Natural killer cell (primary cell): ENCODE measurements at regions not wholly inside any gene's neighbourhood (a gene's known extent, or its start where the extent isn't known, plus 50 kb on each side); places are given as distances from the start of the nearest gene placed in this dataset.

Experiments
- ATAC-seq, 3 donors: fragments of 150-1000 bp in 2 of 3; fragments of 200-7000 bp in 1 of 3; cut with Tn5 transposase; 1 replicate in 1 of 3; 2 replicates in 2 of 3; pipeline ENCODE4 v1.10.0; 2021; ENCODE audit warnings: mild to moderate bottlenecking in 2 of 3, moderate library complexity in 2 of 3
- DNase-seq, 2 donors: peaks; one replicate each; pipeline versions ENCODE4 v3.0.0 to v3.0.0-alpha.2; 2013 to 2021; ENCODE audit warnings: mixed read lengths in 1 of 2
- H3K27ac ChIP-seq: one replicate; pipeline ENCODE4 v1.5.1; 2013; ENCODE audit warnings: mild to moderate bottlenecking, low read length
- H3K27me3 ChIP-seq: one replicate; pipeline ENCODE4 v1.6.1; 2013; ENCODE audit warnings: low read length; ENCODE audit not compliant: control insufficient read depth, insufficient read depth
- H3K36me3 ChIP-seq: one replicate; pipeline ENCODE4 v1.6.1; 2013; ENCODE audit warnings: low read length; ENCODE audit not compliant: control insufficient read depth, insufficient read depth
- H3K4me1 ChIP-seq: one replicate; pipeline ENCODE4 v1.6.1; 2013; ENCODE audit warnings: low read length; ENCODE audit not compliant: control insufficient read depth, insufficient read depth
- H3K4me3 ChIP-seq: one replicate; pipeline ENCODE4 v1.5.1; 2013; ENCODE audit warnings: low read length
- H3K9me3 ChIP-seq: one replicate; pipeline ENCODE4 v1.6.1; 2013; ENCODE audit warnings: low read length; ENCODE audit not compliant: control insufficient read depth, insufficient read depth
- H3K27ac Mint-ChIP-seq, 2 donors: one replicate each; pipeline ENCODE4 v1.8.0; 2022; ENCODE audit warnings: mild to moderate bottlenecking in 2 of 2, mixed read lengths in 2 of 2, moderate library complexity in 1 of 2
- H3K27me3 Mint-ChIP-seq, 2 donors: one replicate each; pipeline ENCODE4 v1.8.0; 2022; ENCODE audit warnings: low read depth in 2 of 2, mixed read lengths in 2 of 2
- H3K36me3 Mint-ChIP-seq: one replicate; pipeline ENCODE4 v1.8.0; 2022; ENCODE audit warnings: mixed read lengths
- H3K4me1 Mint-ChIP-seq, 2 donors: one replicate each; pipeline ENCODE4 v1.8.0; 2022; ENCODE audit warnings: mixed read lengths in 2 of 2
- H3K4me3 Mint-ChIP-seq: one replicate; pipeline ENCODE4 v1.8.0; 2022; ENCODE audit warnings: mild to moderate bottlenecking, moderate library complexity, mixed read lengths
- H3K9me3 Mint-ChIP-seq, 2 donors: one replicate each; pipeline ENCODE4 v1.8.0; 2022; ENCODE audit warnings: mixed read lengths in 2 of 2
- CTCF ChIP-seq: fragments of 200-600 bp; IDR thresholded peaks from one replicate; pipeline ENCODE4 v1.8.0; 2022; ENCODE audit warnings: antibody characterized with exemption
- WGBS: methylation state at CpG from one replicate; pipeline ENCODE4 v1.1.7; 2013; ENCODE audit warnings: missing lambda C conversion rate; ENCODE audit not compliant: insufficient coverage; 5-methylcytosine and 5-hydroxymethylcytosine counted together
- intact Hi-C: fragments of 100-400 bp; cut with micrococcal nuclease; formaldehyde crosslinking; loops from one replicate; pipeline ENCODE4 v1.14.2; 2022

- H3K4me3 Mint-ChIP-seq = no peak overlapping the region
- peaks cover 0 to 3% of the 10 kb centered on the region in 2 donors for H3K9me3 Mint-ChIP-seq
- no peaks in the 10 kb centered on the region for H3K36me3 Mint-ChIP-seq
- Histone ChIP-seq H3K27me3 (no peaks in the 10 kb centered on the region), H3K9me3 (no peaks in the 10 kb centered on the region), H3K27ac (no peak overlapping the region), H3K36me3 (no peaks in the 10 kb centered on the region), H3K4me3 (no peak overlapping the region), H3K4me1 (no peaks in the 10 kb centered on the region)
- no peaks in the 10 kb centered on the region for H3K4me1 Mint-ChIP-seq
- no peak for ATAC-seq
- intact Hi-C loops = no loop called here
- no peak overlapping the region for H3K27ac Mint-ChIP-seq
- no peaks in the 10 kb centered on the region for H3K27me3 Mint-ChIP-seq
- TF ChIP-seq CTCF = no peak
- no peak for DNase-seq
These were observed 936.7 kb upstream of the CITED2 start for GRCh38 chr6:140311146-140311545.

DNA sequence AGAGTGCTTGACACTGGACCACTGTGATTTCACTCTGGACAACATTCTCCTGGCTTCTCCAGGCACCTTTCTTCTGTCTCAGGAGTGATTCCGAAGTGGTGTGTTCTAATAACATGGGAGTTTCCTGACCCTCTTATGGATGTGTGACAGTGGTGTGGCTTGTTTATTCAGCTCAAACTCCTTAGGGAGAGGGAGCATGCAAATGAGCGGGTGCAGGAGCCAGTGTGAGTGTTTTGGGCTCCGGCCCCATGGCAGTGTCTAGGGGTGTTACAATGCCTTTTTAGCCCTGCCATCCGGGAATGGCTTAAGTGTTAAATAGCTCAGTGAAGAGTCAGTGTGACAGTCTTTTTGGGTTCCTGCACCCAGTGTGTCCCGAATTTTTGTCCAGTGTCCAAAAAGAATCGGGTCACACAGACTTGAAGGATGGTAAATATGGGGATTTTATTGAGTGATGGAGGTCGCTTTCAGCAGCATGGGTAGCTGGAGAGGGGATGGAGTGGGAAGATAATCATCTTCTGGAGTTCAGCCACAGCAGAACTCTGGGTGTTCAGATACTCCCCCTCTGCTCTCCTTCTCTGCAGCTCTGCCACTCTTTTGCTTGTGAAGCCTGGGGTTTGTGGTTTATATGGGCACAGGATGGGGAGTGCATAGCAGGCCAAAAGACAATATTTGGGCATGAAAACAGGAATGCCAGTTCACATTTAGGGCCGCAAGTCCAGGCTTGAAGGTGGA, 928.9 kb upstream of the CITED2 start:
- Histone ChIP-seq H3K4me3 (no peak overlapping the region), H3K4me1 (no peaks in the 10 kb centered on the region)

GRCh38 chr6:140300331-140300730, 925.9 kb upstream of the CITED2 start:
- H3K27ac Mint-ChIP-seq = no peak overlapping the region
- H3K4me3 ChIP-seq = no peak overlapping the region
- WGBS = 50% methylated on average over 1 of the region's 1 CpG
- no peak overlapping the region for H3K27ac ChIP-seq
- no peaks in the 10 kb centered on the region for H3K4me1 Mint-ChIP-seq
- ATAC-seq (no peak), DNase-seq (no peak)
- H3K9me3 Mint-ChIP-seq = peaks cover 2 to 6% of the 10 kb centered on the region in 2 donors
- no peak overlapping the region for H3K4me3 Mint-ChIP-seq
- no peaks in the 10 kb centered on the region for H3K27me3 ChIP-seq
- H3K4me1 ChIP-seq = no peaks in the 10 kb centered on the region
- no peaks in the 10 kb centered on the region for H3K36me3 ChIP-seq
- intact Hi-C loops = no loop called here
- no peaks in the 10 kb centered on the region for H3K27me3 Mint-ChIP-seq
- no peak for TF ChIP-seq CTCF
- H3K36me3 Mint-ChIP-seq = no peaks in the 10 kb centered on the region
- H3K9me3 ChIP-seq = no peaks in the 10 kb centered on the region

More for the DNA sequence above, 928.9 kb upstream of the CITED2 start:
- no peaks in the 10 kb centered on the region for H3K9me3 ChIP-seq
- no peaks in the 10 kb centered on the region for H3K36me3 ChIP-seq
- intact Hi-C loops = no loop called here
- no peak overlapping the region for H3K27ac Mint-ChIP-seq
- no peak overlapping the region for H3K4me3 Mint-ChIP-seq
- no peak for TF ChIP-seq CTCF
- DNase-seq = no peak
- ATAC-seq = no peak
- no peaks in the 10 kb centered on the region for H3K4me1 Mint-ChIP-seq
- H3K27ac ChIP-seq = no peak overlapping the region
- no peaks in the 10 kb centered on the region for H3K36me3 Mint-ChIP-seq
- H3K9me3 Mint-ChIP-seq = peaks cover 0 to 3% of the 10 kb centered on the region in 2 donors
- 81% methylated on average over 8 of the region's 8 CpGs for WGBS
- H3K27me3 Mint-ChIP-seq = no peaks in the 10 kb centered on the region
- H3K27me3 ChIP-seq = no peaks in the 10 kb centered on the region

DNA sequence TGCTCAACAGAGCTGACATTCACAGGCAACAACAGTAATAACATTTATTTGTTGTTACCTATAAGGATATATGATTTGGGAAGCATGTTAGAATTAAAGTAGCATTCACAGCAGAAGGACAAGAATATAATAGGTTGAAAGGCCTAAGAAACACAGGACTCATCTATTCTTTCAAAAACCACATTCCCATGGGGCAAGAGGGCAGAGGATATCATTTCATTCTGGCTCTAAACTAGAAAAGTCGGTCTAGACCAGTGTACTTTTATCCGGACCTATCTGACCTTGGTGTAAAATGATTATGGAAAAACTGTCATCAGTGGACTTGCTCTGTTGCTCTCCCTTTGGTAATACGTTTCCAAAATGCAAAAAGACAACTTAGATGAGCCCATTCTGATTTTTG, 914.7 kb upstream of the CITED2 start:
- H3K27me3 ChIP-seq = no peaks in the 10 kb centered on the region
- H3K4me1 Mint-ChIP-seq = no peaks in the 10 kb centered on the region
- no peak overlapping the region for H3K4me3 ChIP-seq
- no peaks in the 10 kb centered on the region for H3K36me3 ChIP-seq
- H3K36me3 Mint-ChIP-seq = no peaks in the 10 kb centered on the region
- no peaks in the 10 kb centered on the region for H3K27me3 Mint-ChIP-seq
- no peak overlapping the region for H3K4me3 Mint-ChIP-seq
- ATAC-seq = no peak
- H3K27ac ChIP-seq = no peak overlapping the region
- H3K4me1 ChIP-seq = no peaks in the 10 kb centered on the region
- DNase-seq = no peak
- WGBS = 83% methylated on average over 3 of the region's 3 CpGs
- H3K9me3 Mint-ChIP-seq = peaks cover 0 to 3% of the 10 kb centered on the region in 2 donors
- intact Hi-C loops = no loop called here
- H3K27ac Mint-ChIP-seq = no peak overlapping the region
- H3K9me3 ChIP-seq = no peaks in the 10 kb centered on the region
- TF ChIP-seq CTCF = no peak
